SK-N-SH (cell line): ENCODE measurements at regions not wholly inside any gene's neighbourhood (a gene's known extent, or its start where the extent isn't known, plus 50 kb on each side); places are given as distances from the start of the nearest gene placed in this dataset.

Experiments
- CTCF ChIA-PET: fragments of 300-600, 350-600 bp; formaldehyde crosslinking; extraction: SDS; loops from one replicate; lab custom pipeline; 2021; lab: Yijun Ruan, JAX
- POLR2A ChIA-PET: fragments of 350-600 bp; sonication (Branson Sonifier 250); formaldehyde crosslinking; extraction: SDS; loops from one replicate; lab custom pipeline; 2020; ENCODE audit warnings: antibody characterized with exemption, inconsistent platforms; lab: Yijun Ruan, JAX
- DNase-seq: peaks from one replicate; pipeline ENCODE4 v3.0.0; 2012
- H2AFZ ChIP-seq: fragments of 200-600 bp; sonication (generic); 2 replicates; pipeline ENCODE4 v1.8.1; 2016; ENCODE audit warnings: antibody characterized with exemption, mild to moderate bottlenecking, low read depth
- H3F3A ChIP-seq: fragments of 200-600 bp; sonication (generic); replicated peaks from 2 replicates; pipeline ENCODE3; 2016; ENCODE audit warnings: antibody characterized with exemption, mild to moderate bottlenecking; ENCODE audit not compliant: insufficient read depth
- H3K27ac ChIP-seq, 2 experiments: fragments of 200-500 bp in 1 of 2; fragments of 200-600 bp in 1 of 2; sonication (Bioruptor generic) in 1 of 2; sonication (generic), shearing (Covaris generic) in 1 of 2; 2 replicates each; pipeline versions ENCODE4 v1.5.1 to v1.6.1; 2014 to 2016; ENCODE audit warnings: low read depth in 2 of 2, inconsistent platforms in 1 of 2, low read length in 1 of 2, mild to moderate bottlenecking in 1 of 2, mixed read lengths in 1 of 2
- H3K27me3 ChIP-seq: fragments of 200-600 bp; sonication (generic), shearing (Covaris generic); 2 replicates; pipeline ENCODE4 v1.6.1; 2016; ENCODE audit warnings: mixed run types; ENCODE audit not compliant: insufficient read depth
- H3K36me3 ChIP-seq, 2 experiments: fragments of 200-500 bp in 1 of 2; fragments of 200-600 bp in 1 of 2; sonication (Bioruptor generic) in 1 of 2; sonication (generic) in 1 of 2; replicated peaks in 1 of 2; 2 replicates each; pipeline versions ENCODE3 to v1.5.1; 2014 to 2016; ENCODE audit warnings: low read length in 1 of 2, mild to moderate bottlenecking in 1 of 2; ENCODE audit not compliant: insufficient read depth in 2 of 2, control insufficient read depth in 1 of 2
- H3K4me1 ChIP-seq, 2 experiments: fragments of 200-500 bp in 1 of 2; fragments of 200-600 bp in 1 of 2; sonication (Bioruptor generic) in 1 of 2; sonication (generic), shearing (Covaris generic) in 1 of 2; 2 replicates each; pipeline versions ENCODE4 v1.5.1 to v1.6.1; 2014 to 2016; ENCODE audit warnings: low read depth in 1 of 2, low read length in 1 of 2, mixed run types in 1 of 2; ENCODE audit not compliant: insufficient read depth in 2 of 2, control insufficient read depth in 1 of 2
- H3K4me2 ChIP-seq: fragments of 200-600 bp; sonication (generic), shearing (Covaris generic); 2 replicates; pipeline ENCODE4 v1.6.1; 2017; ENCODE audit warnings: mixed run types
- H3K4me3 ChIP-seq, 2 experiments: fragments of 200-500 bp in 1 of 2; fragments of 200-600 bp in 1 of 2; sonication (Bioruptor generic) in 1 of 2; sonication (generic), shearing (Covaris generic) in 1 of 2; 2 replicates each; pipeline versions ENCODE4 v1.5.1 to v1.8.1; 2014 to 2016; ENCODE audit warnings: low read depth in 2 of 2, inconsistent platforms in 1 of 2, low read length in 1 of 2, mild to moderate bottlenecking in 1 of 2, mixed read lengths in 1 of 2, moderate library complexity in 1 of 2
- H3K79me2 ChIP-seq: fragments of 200-600 bp; sonication (generic); 2 replicates; pipeline ENCODE4 v1.8.1; 2017; ENCODE audit warnings: mild to moderate bottlenecking; ENCODE audit not compliant: insufficient read depth
- H3K9ac ChIP-seq: fragments of 200-600 bp; sonication (generic); 2 replicates; pipeline ENCODE4 v1.6.1; 2017; ENCODE audit warnings: mixed run types
- H3K9me2 ChIP-seq: fragments of 200-600 bp; sonication (generic); 2 replicates; pipeline ENCODE4 v1.6.1; 2017; ENCODE audit warnings: mixed run types
- H3K9me3 ChIP-seq: fragments of 200-600 bp; sonication (generic); 2 replicates; pipeline ENCODE4 v1.6.1; 2017; ENCODE audit warnings: mixed run types, mild to moderate bottlenecking, moderate library complexity
- H4K20me1 ChIP-seq: fragments of 200-600 bp; sonication (generic); 2 replicates; pipeline ENCODE4 v1.6.1; 2017; ENCODE audit warnings: mild to moderate bottlenecking, mixed run types; ENCODE audit not compliant: insufficient read depth
- CHD2 ChIP-seq: fragments of 150-350 bp; IDR thresholded peaks from 2 replicates; pipeline ENCODE4 v1.6.1; 2018; ENCODE audit warnings: low read length; ENCODE audit not compliant: partially characterized antibody
- EP300 ChIP-seq, 2 experiments: IDR thresholded peaks; 2 replicates each; pipeline versions ENCODE4 v1.4.0 to v1.6.1; 2012; ENCODE audit warnings: borderline replicate concordance in 1 of 2, low read depth in 1 of 2, low read length in 1 of 2
- FOSL2 ChIP-seq: IDR thresholded peaks from 2 replicates; pipeline ENCODE4 v1.4.0; 2012; ENCODE audit warnings: low read depth, mild to moderate bottlenecking, moderate library complexity, borderline replicate concordance
- FOXJ3 ChIP-seq: sonication (generic); formaldehyde crosslinking; IDR thresholded peaks from 2 replicates; pipeline ENCODE4 v1.5.1; 2020; ENCODE audit warnings: mild to moderate bottlenecking, missing genetic modification reagents
- GATA2 ChIP-seq: sonication (generic); formaldehyde crosslinking; IDR thresholded peaks from 2 replicates; pipeline ENCODE4 v1.5.0; 2020; ENCODE audit warnings: mild to moderate bottlenecking, missing genetic modification reagents
- IRF3 ChIP-seq: fragments of 150-350 bp; IDR thresholded peaks from 2 replicates; pipeline ENCODE4 v1.6.1; 2016; ENCODE audit warnings: mild to moderate bottlenecking, low read depth, low read length
- JUND ChIP-seq: IDR thresholded peaks from 2 replicates; pipeline ENCODE4 v1.4.0; 2012
- MAX ChIP-seq: IDR thresholded peaks from 2 replicates; pipeline ENCODE4 v1.4.0; 2012; ENCODE audit warnings: low read depth
- PBX3 ChIP-seq: IDR thresholded peaks from 2 replicates; pipeline ENCODE4; 2012
- POLR2AphosphoS5 ChIP-seq: IDR thresholded peaks from 2 replicates; pipeline ENCODE4 v1.6.1; 2012; ENCODE audit warnings: low read depth, low read length
- RAD21 ChIP-seq: IDR thresholded peaks from 2 replicates; pipeline ENCODE4 v1.6.1; 2012; ENCODE audit warnings: mild to moderate bottlenecking, low read length
- RCOR1 ChIP-seq: fragments of 150-350 bp; IDR thresholded peaks from 2 replicates; pipeline ENCODE4 v1.6.1; 2017; ENCODE audit warnings: antibody characterized with exemption, low read length
- RFX5 ChIP-seq: IDR thresholded peaks from 2 replicates; pipeline ENCODE4 v1.6.1; 2012; ENCODE audit warnings: mild to moderate bottlenecking, improper control_type of control experiment, low read length
- SIN3A ChIP-seq: IDR thresholded peaks from 2 replicates; pipeline ENCODE4 v1.6.1; 2012; ENCODE audit warnings: low read depth, mild to moderate bottlenecking, low read length, moderate library complexity, borderline replicate concordance
- SMC3 ChIP-seq: IDR thresholded peaks from 2 replicates; pipeline ENCODE4 v1.6.1; 2012; ENCODE audit warnings: low read depth, low read length, improper control_type of control experiment
- TEAD4 ChIP-seq: IDR thresholded peaks from 2 replicates; pipeline ENCODE4 v1.4.0; 2012; ENCODE audit warnings: mild to moderate bottlenecking, borderline replicate concordance; ENCODE audit not compliant: insufficient read depth
- USF2 ChIP-seq: fragments of 150-350 bp; IDR thresholded peaks from 2 replicates; pipeline ENCODE4 v1.6.1; 2017; ENCODE audit warnings: antibody characterized with exemption, low read length, low read depth, borderline replicate concordance
- YY1 ChIP-seq: IDR thresholded peaks from 2 replicates; pipeline ENCODE4 v1.4.0; 2012; ENCODE audit warnings: low read depth, mild to moderate bottlenecking
- WGBS: methylation state at CpG from one replicate; pipeline ENCODE4 v1.1.6; 2017; ENCODE audit warnings: low lambda C conversion rate; 5-methylcytosine and 5-hydroxymethylcytosine counted together

GRCh38 chr2:106573773-106574172 is 86.6 kb downstream of the CD8B2 start (continued):
- no peak for TF ChIP-seq IRF3
- no peak for TF ChIP-seq USF2
- TF ChIP-seq CHD2, result no peak
- no peak for TF ChIP-seq MAX

GRCh38 chr2:106575955-106576354 is 88.8 kb downstream of the CD8B2 start:
- Histone ChIP-seq H3K9me3 (no peaks in the 10 kb centered on the region), H3K4me3 (no peak overlapping the region), H3K79me2 (no peaks in the 10 kb centered on the region), H4K20me1 (no peaks in the 10 kb centered on the region), H3K27ac (peak overlapping the region; percentile 30 to 96; a peak in 3 of 4 replicates), H3K36me3 (no peaks in the 10 kb centered on the region), H2AFZ (no peak overlapping the region), H3K27me3 (no peaks in the 10 kb centered on the region; the same call in 1 of the 2 replicates), H3K9ac (no peak overlapping the region), H3F3A (no peaks in the 10 kb centered on the region), H3K4me1 (peaks cover 0 to 38% of the 10 kb centered on the region in 2 experiments; a peak in 2 of 4 replicates), H3K4me2 (no peak overlapping the region), H3K9me2 (no peaks in the 10 kb centered on the region)
- DNase-seq, result peak; percentile 64
- POLR2A ChIA-PET, result interaction anchor here (0.8 kb wide), 1 partner anchor 10 kb away, joined by 6 read pairs; no protein-coding TSS in a partner anchor
- WGBS, result 8% methylated on average over 5 of the region's 6 CpGs
- no peak for TF ChIP-seq SMC3
- TF ChIP-seq JUND, result no peak
- no peak for TF ChIP-seq PBX3
- no peak for TF ChIP-seq RFX5
- TF ChIP-seq CHD2, result peak; percentile 48
- TF ChIP-seq EP300 (IDR thresholded peaks at IDR 0.05; ENCODE audit: borderline replicate concordance in 1 of 2, low read depth in 1 of 2, low read length in 1 of 2), result peak in 1 of 2 experiments; percentile 64; a peak in 1 of 4 replicates
- TF ChIP-seq RCOR1, result peak; percentile 74
- peak; percentile 64; the same call in 1 of the 2 replicates for TF ChIP-seq FOXJ3
- TF ChIP-seq GATA2 (CRISPR knock-in tag), result peak; percentile 81
- CTCF ChIA-PET, result interaction anchor here (4.7 to 9.9 kb wide), 2 partner anchors 10 to 14 kb away, joined by 51 to 294 read pairs; no protein-coding TSS in a partner anchor

GRCh38 chr2:106577255-106577651 is 90.1 kb downstream of the CD8B2 start:
- TF ChIP-seq IRF3 (no peak), FOSL2 (no peak), RAD21 (no peak), MAX (no peak), YY1 (no peak), SIN3A (no peak), TEAD4 (no peak), CHD2 (no peak), POLR2AphosphoS5 (no peak), RCOR1 (no peak)
- TF ChIP-seq, all 33 proteins: peak for 0
- no peaks in the 10 kb centered on the region for H3F3A ChIP-seq
- H3K4me1 ChIP-seq, result peaks cover 0 to 49% of the 10 kb centered on the region in 2 experiments; a peak in 2 of 4 replicates
- no peaks in the 10 kb centered on the region for H4K20me1 ChIP-seq
- H3K4me3 ChIP-seq, result no peak overlapping the region
- ChIA-PET POLR2A (interaction anchor here (0.7 kb wide), 1 partner anchor 54 kb away, joined by 6 read pairs; no protein-coding TSS in a partner anchor), CTCF (interaction anchor here (9.9 kb wide), 1 partner anchor 12 kb away, joined by 294 read pairs; no protein-coding TSS in a partner anchor)
- peak overlapping the region in 1 of 2 experiments; percentile 96; a peak in 1 of 4 replicates for H3K27ac ChIP-seq
- no peak overlapping the region for H3K4me2 ChIP-seq
- no peaks in the 10 kb centered on the region for H3K79me2 ChIP-seq
- H2AFZ ChIP-seq, result no peak overlapping the region
- no peaks in the 10 kb centered on the region; the same call in 1 of the 2 replicates for H3K27me3 ChIP-seq
- no peaks in the 10 kb centered on the region for H3K9me3 ChIP-seq
- H3K9ac ChIP-seq, result no peak overlapping the region
- no peaks in the 10 kb centered on the region for H3K9me2 ChIP-seq
- H3K36me3 ChIP-seq, result no peaks in the 10 kb centered on the region
- no peak for DNase-seq
- WGBS, result 63% methylated on average over 5 of the region's 5 CpGs
